HG02852 (cell line): ENCODE measurements at regions not wholly inside any gene's neighbourhood (a gene's known extent, or its start where the extent isn't known, plus 50 kb on each side); places are given as distances from the start of the nearest gene placed in this dataset.

Experiments used
- ATAC-seq: cut with Tn5 transposase; IDR thresholded peaks from one replicate; pipeline ENCODE4 v1.9.1; 2021; ENCODE audit warnings: mild to moderate bottlenecking, moderate library complexity; ENCODE audit not compliant: unreplicated experiment

DNA sequence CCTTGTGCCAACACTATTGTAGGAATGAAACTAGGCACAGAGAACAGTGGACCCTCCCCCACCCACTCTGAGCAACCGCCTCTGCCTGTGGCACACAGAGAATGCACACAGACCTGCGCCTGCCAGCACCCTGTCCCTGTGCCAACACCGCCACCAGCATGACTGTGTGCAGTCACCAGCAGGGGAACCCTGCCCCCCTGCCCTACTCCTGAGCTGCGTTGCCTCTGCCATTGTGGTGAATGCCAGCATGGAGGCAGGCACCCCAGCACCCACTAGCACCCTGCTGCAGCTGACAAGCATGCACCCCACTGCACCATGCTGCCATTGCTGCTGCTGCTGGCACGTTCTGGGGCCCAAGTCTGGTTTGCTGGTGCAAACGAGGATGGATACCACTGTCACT lies 94.4 kb upstream of the PRLR start:
- ATAC-seq, result no peak

DNA sequence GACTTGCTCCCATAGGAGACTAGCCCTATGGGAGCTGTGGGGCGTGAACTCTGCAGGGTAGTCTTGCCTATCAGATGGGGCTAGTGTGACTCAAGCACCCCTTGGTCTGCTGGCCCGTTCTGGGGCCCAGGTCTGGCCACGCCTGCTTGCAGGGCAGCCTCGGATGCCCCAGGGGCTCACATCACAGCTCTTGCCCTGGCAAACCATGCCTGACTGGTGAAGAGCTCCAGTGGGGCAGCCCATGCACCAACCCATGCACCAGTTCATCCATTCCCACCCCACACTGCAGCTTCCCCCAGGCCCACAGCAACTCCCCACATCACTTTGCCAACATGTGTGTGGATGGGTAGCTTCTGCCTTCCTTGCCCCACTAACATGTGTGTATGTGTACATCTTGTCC lies 93.9 kb upstream of the PRLR start:
- ATAC-seq, result no peak

DNA sequence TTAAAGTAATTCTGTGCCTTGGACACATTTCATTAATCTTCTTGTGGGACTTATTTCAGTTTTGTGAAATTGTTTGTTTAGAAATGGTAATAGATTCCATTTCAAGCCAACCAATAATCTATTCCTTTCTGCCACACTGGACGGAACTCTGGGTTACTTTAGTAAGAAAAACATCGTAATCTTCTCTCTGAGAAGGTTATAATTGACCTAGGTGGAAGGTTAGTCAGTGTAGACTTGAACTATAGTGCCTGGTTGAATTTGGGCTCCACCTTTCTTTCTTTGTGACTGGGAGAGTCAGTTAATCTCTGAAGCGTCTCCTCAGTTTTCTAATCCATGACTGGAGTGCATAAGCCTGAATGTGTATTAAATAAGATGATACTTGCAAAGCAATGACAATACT lies 89.7 kb upstream of the PRLR start:
- peak; percentile 2 for ATAC-seq

DNA sequence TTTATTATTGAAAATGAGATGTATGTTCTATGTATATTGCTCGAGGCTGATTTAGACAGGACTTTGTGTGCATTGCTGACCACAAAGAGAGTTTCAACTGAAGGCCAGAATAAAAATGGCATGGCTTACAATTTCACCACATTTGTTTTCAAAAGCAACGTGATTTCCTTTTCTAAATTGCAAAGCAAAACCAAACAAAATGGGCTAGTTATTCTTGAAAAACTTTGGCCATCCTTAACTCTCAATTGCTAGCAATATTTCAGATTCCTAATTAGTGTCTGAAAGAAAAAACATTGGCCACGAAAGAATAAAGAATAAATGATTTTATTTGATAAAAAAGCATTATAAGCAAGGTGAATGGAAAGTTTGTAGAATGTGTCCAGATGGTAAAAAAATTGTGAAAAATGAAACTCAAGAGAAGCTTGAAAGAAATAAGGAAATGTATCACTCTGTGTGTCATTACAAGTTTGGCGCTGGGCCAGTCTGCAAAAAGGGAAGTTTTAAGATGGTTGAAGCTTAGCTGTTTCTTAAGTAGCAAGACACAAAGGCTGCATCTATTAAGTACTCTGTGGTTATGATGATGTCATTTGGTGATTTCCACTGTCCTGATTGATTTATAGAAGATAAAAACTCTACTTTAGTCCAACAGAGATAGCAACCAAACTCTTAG lies 89.2 kb upstream of the PRLR start:
- ATAC-seq, result peak; percentile 98

DNA sequence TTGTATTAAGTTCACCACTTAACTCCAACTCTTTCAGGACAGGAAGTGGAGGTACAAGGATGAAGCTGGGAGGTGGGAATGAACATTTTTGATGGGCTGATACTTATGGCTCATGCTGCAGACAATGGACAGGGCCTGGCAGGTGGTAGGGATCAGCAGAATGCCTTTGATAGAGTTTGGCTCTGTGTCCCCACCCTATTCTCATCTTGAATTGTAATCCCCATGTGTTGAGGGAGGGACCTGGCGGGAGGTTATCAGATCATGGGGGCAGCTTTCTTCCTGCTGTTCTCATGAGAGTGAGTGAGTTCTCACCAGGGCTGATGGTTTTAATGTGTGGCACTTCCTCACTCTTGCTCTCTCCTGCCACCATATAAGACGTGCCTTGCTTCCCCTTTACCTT lies 87.3 kb upstream of the PRLR start:
- ATAC-seq, result no peak

DNA sequence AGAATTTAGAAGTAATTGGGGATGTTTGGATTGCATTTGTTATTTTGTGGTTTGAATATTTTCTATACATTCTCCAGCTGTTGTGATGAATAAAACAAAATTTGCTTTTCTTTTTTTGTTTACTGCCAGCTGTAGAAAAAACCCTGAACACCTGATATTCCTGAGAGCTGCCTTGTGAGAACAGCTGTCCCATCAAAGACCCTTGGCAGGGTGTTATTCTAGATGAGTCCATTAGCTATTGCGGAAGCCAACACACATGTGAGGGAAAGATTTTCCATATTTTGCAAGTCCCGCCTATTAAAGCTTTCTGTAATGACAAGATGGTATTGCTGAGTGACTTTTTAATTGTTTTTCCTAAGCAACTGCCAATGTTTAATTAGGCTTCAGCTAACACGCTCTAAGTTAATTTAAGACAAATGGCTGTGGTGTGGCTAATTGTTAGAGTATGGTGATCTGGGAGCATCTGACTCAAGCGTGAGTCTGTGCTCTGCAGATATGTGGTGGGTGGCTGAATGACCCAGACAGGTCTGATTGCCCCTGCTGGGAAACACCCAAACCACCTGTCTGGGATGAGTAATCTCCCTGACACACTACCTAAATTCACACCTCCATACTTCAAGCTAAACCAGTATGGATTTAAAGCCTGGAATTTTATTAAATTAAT lies 86.5 kb upstream of the PRLR start:
- no peak for ATAC-seq

DNA sequence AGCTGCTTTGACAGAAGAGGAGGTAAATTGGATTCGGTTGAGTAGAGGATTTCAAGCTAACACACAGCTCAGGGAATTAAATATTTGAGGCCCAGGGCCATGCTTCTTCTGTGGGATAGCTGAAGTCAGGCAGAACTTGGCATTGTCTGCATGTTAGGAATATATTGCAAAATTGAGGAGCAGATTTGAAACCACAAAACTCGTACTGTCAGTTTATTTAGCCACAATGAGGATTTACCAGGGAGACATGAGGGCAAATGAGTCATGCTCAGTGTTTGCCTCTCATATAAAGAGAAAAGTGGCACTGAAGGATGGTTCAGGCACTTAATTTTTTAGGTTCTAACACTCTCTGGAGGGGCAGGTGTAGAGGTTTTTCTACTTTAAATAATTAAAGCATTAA lies 83.0 kb upstream of the PRLR start:
- no peak for ATAC-seq

DNA sequence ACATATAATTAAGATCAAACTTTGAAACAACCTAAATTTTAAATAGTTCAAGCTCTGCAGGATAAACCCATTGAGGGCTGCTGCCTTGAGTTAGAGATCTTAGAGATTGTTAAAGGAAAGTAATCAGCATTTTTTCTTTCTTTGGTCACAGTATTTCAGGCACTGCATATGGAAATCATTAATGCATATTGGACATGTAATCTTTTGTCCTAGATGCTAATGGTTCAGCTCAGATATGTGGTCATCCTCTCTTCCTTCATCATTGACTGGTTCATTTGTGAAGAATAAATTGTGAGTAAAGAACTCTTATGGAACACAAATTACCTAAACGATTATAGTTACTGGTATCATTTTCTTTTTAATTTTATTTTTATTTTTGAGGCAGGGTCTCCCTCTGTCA lies 82.0 kb upstream of the PRLR start:
- no peak for ATAC-seq

DNA sequence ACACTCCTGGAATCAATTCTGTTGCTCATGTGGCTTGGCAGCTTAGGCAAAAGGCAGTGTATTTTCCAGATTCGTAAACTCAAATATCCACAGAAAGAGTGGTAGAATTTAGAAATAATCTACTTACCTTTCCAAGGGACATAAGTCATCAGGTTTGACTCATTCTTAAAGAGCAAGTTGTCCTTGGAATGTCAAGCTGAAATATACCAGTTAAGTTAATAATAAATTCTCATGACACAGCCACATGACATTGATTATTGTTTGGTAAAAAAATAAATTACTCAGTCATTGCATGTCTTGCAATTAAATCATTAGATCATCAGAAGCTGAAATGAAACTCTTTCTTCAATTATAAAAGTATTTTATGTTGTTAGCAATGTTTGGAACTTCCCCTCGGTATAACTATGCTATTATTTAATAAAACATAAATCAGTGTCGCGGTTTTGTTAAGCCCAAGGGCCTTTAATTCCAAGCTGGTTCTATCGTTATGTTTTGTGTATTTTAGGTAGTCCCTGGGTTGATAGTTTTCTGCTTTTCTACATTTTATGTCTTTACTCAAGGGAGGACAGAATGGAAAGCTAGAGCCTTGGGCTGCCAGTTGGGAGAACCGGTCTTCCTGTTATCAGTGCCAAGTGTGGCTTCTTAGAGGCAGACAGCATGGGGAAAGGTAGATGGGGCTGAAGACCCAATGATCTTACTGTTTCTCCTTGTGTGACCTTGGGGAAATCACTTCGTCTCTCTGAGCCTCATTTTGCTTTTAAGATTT lies 79.3 kb upstream of the PRLR start:
- ATAC-seq, result no peak

DNA sequence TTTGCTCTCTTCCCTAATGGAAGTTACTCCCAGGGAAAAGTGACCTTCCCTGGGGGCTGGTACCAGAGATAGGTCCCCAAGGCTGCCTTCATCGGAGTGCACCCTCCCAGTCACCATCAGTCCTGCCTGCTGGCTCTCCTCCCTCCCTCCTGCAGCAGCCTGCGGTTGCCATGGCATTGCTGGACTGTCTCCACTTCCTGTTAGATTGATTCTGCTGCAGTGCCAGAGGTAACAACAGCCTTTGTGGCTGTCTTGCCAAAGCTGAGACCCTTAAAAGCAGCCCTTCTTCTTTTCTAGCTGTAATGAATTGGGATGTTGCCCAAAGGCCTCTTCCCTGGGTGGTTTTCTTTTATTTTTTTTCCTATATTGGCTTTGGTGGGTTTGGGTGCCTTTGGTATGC lies 78.1 kb upstream of the PRLR start:
- no peak for ATAC-seq

DNA sequence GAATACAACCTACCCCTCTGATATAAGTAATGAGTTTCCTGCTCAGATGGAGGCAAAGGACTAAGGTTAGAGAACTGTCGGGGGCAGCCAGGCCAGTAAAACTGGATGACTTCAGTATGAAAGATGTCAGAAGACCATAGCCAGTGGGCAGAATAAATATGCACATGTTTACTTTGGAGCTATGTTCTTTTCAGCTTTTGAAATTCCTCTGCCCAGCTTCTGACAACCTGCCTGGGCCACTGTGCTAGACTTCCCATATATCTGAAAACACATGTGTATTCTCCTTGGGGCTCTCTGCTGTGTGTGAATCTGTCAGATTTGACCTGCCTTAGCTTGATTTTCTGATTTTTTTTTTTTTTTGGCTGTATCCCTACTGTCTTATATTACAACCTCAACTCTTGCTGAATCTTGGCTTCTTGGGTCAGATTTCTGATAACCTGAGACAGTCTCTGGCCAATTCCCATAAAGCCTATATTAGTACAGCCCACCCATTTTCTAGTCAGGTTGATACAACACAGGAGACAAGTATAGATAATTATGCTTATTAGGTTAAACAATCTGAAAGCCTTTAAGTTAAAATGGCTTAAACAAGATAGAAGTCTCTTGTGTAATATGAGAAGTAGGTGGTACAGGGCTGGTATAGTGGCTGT lies 76.6 kb upstream of the PRLR start:
- no peak for ATAC-seq

DNA sequence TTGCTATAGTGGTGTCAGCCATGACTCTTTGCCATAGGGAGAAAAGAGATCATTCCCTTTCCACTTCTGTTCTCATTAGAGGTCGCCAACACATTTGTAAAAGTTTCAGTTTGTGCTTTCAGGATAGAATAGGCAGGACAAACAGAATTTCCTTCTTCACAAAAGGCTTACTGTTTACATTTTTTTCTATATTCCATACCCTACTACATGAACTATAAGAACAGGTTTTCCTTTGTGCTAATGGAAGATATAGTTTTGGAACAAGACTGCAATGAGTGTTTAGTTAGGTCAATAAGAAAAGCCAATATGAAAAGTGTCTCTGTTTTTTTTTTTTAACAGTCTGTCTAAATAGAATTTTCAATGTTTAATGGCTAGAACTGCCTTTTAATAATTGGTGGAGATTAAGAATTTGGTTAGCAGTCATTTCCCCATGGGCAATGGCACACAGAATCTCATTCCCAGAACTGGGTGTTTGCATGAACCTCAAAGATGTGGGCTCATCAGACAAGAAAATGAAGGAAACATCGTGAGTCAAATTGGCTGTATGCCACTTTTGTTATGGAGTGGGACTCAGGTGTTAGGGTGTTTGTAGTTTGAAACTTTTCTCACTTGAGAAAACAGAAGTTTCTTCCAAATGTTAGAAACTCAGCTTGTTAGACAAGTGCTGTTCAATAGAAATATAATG lies 75.2 kb upstream of the PRLR start:
- no peak for ATAC-seq

DNA sequence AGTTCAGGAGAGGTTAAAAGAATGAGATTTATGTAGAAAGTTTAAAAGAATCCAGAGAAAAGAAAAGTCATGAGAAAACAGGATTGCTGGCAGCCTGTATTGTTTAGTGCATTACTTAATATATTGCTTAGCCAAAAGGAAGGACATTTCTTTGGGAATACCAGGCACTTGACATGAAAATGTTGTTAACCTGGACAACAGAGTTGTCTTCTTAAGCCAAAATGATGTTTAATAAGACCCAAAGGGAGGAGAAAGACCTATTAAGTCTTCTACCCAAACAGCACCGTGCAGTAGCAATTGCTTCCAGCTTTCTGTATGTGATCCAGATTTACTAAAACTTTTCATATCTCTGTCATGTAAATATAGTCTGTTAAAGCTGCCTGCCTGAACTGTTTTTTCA lies 74.0 kb upstream of the PRLR start:
- ATAC-seq, result no peak

DNA sequence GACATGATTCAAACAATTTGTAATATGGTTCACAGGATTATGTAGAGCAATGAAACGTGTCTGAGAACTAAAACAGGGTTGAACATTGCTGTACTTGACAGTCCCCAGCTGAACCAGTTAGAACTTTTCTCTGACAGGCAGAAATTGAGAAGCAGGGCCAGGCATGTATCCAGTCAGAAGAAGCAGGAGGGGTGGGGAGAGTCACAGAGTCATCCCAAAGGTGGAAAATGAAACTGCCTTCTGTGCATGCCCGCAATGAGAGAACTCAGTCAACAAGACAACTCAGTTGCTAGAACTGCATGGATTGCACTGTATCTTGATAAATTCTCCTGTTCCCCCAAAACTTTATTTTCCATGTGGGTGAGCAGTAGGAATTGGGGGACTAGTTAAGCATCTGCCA lies 72.9 kb upstream of the PRLR start:
- no peak for ATAC-seq

DNA sequence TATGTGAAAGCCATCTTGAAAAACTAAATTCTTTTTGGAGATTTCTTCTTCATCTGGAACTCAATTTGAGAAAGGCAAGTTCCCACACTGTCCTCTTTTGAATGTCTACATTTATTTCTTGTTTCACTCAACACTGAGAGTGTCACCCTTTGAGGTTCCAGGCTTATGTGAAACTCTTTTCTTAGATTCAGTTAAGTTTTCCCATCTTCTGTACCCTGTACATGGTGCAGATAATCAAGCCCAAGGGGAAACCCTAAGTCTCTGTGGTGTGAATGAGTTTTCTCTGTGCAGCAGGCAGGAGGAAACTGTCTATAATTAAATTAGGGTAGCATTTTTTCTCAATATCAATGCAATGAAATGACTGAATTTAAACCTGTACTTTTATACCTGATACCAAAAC lies 72.3 kb upstream of the PRLR start:
- peak; percentile 82 for ATAC-seq

DNA sequence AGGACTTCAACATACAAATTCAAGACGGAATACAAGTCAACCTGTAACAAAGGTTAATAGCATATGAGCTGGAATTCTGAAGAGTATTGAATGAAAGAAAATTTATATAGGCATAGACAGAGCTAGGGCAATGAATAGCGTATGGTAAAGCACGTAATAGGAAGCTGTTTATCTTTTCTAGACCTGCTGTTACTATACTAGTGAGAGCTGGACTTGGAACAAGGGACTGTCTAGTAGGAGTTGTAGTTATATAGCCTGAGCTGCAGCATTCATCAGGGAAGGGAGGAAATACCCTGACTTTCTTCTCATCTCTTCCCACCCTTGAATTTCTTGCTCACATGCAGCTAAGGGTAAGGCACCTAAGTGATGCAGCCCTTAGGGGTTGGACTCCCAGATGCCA lies 67.5 kb upstream of the PRLR start:
- ATAC-seq, result no peak

DNA sequence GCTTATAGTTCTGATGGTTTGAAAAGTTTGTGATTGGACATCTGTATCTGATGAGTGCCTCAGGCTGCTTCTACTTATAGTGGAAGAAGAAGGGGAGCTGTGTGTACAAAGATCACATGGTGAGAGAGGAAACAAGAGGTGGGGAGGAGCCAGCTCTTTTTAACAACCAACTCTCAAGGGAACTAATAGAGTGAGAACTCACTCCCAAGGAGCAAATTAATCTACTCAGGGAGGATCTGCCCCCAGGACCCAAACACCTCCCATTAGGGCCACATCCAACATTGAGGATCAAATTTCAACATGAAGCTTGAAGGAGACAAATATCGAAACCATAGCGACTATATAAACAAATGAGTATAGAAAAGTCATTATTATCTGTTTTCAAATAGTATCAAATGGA lies 64.7 kb upstream of the PRLR start:
- no peak for ATAC-seq

DNA sequence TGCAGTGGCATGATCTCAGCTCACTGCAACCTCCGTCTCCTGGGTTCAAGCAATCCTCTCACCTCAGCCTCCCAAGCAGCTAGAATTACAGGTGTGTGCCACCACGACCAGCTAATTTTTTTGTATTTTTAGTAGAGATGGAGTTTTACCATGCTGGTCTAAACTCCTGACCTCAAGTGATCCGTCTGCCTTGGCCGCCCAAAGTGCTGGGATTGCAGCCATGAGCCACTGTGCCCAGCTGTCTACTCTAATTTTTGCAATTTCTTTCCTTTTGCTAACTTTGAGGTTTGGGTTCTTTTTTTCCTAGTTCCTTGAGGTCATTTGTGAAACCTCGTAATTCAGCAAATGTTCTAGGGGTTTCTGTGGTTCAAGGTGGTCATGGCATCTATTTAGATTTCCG lies 63.7 kb upstream of the PRLR start:
- no peak for ATAC-seq

DNA sequence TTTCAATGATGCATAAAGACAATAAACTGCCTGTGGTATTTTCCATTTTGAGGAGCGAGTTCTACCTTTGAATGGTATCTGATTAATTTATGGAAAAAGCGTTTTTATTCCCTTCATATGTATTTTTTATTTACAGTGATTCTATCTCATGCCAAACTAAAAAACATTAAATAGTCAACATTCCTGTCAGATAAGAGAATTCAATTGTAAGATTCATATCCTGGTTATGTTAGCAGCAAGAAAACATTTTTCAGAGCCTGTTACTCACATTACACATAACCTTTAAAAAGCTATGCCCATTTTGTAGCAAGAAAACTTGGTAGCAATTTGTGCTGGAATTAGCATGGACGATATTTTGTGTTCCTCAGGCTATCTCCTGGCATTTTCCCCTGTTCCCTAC lies 55.1 kb upstream of the PRLR start:
- ATAC-seq, result no peak

DNA sequence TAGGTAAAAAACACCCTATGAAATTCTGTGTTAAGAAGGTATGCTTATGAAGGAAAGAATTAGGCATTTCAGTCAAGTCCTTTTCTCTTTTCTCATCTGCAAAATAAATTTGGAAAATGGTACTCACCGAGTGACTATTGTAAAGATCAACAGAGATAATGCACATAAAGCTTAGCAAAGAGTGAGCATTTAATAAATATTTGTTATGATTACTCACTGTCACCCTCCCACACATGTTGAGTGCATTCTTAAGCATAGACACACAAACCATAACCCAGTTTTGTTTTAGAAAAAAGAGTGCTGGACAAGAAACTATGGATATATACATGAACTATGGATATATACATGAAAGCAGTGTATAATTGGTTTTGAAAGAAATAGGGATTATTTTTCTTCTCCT lies 54.7 kb upstream of the PRLR start:
- no peak for ATAC-seq

DNA sequence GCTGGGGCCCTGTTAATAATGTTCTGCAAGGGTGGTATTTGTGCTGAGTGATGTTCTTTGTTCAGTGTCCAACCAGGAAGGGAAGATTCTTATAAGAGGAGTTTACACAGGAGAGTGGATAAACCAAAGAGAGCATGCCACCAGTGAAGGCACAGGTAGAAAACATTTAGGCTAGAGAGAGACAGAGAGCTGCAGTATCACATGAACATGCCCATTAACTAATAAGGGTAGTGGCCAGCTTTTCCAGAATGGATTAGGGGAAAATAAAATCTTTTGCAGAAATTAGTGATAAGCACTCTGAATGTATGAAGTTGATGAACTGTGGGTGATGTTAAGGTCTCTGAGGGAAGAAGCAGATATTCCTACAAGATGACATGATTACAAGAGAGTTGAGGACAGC lies 54.1 kb upstream of the PRLR start:
- ATAC-seq, result no peak
